Hepatocyte (in vitro differentiated cells): ENCODE measurements at regions not wholly inside any gene's neighbourhood (a gene's known extent, or its start where the extent isn't known, plus 50 kb on each side); places are given as distances from the start of the nearest gene placed in this dataset.

ENCODE experiments used
- EZH2 ChIP-seq: fragments of 200-600 bp; sonication (generic); IDR thresholded peaks from 2 replicates; pipeline ENCODE4 v1.6.1; 2016; ENCODE audit warnings: antibody characterized with exemption, mild to moderate bottlenecking, borderline replicate concordance
- EZH2phosphoT487 ChIP-seq: fragments of 200-600 bp; sonication (generic); IDR thresholded peaks from one replicate; pipeline ENCODE4 v1.6.1; 2018; ENCODE audit warnings: antibody characterized with exemption, mild to moderate bottlenecking, low read depth, moderate library complexity; ENCODE audit not compliant: unreplicated experiment, severe bottlenecking
- TF ChIP-seq, protein P1 (sequence below): fragments of 200-600 bp; sonication (generic); IDR thresholded peaks from 2 replicates; pipeline ENCODE4 v1.5.1; 2016; ENCODE audit warnings: antibody characterized with exemption, mild to moderate bottlenecking; ENCODE audit not compliant: poor library complexity

DNA sequence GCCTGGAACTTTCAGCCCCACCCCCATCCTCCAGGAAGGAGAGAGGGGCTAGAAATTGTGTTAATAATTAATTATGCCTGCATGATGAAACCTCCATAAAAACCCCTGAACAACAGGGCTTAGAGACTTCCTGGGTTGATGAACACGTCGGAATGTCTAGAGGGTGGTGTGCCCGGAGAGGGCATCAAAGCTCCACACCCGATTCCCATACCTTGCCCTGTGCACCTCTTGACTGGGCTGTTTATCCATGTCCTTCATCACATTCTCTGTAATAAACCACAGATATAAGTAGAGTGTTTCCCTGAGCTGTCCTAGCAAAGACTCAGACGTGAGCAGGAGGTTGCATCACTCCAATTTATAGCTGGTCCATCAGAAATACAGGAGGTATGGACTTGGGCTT is 624.0 kb downstream of the NPHP4 start:
- TF ChIP-seq, protein P1, sequence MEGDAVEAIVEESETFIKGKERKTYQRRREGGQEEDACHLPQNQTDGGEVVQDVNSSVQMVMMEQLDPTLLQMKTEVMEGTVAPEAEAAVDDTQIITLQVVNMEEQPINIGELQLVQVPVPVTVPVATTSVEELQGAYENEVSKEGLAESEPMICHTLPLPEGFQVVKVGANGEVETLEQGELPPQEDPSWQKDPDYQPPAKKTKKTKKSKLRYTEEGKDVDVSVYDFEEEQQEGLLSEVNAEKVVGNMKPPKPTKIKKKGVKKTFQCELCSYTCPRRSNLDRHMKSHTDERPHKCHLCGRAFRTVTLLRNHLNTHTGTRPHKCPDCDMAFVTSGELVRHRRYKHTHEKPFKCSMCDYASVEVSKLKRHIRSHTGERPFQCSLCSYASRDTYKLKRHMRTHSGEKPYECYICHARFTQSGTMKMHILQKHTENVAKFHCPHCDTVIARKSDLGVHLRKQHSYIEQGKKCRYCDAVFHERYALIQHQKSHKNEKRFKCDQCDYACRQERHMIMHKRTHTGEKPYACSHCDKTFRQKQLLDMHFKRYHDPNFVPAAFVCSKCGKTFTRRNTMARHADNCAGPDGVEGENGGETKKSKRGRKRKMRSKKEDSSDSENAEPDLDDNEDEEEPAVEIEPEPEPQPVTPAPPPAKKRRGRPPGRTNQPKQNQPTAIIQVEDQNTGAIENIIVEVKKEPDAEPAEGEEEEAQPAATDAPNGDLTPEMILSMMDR: no peak
- no peak for TF ChIP-seq EZH2phosphoT487
- no peak for TF ChIP-seq EZH2
